Gastrocnemius medialis (tissue), 4 donors: ENCODE measurements at regions not wholly inside any gene's neighbourhood (a gene's known extent, or its start where the extent isn't known, plus 50 kb on each side); places are given as distances from the start of the nearest gene placed in this dataset.

Experiments
- ATAC-seq, 2 donors: fragments of 150-250 bp; one replicate each; pipeline ENCODE4 v1.9.1; 2016
- DNase-seq, 2 donors: peaks; one replicate each; pipeline ENCODE4 v3.0.0-alpha.2; 2019
- H3K27ac ChIP-seq, 4 donors: fragments of 200-600 bp; sonication (generic); 1 replicate in 1 of 4; 2 replicates in 3 of 4; pipeline ENCODE4 v1.5.1; 2016 to 2018; ENCODE audit warnings: mild to moderate bottlenecking in 2 of 4, moderate library complexity in 1 of 4
- H3K27me3 ChIP-seq, 3 donors: fragments of 200-600 bp; sonication (generic) in 2 of 3; 1 replicate in 1 of 3; 2 replicates in 2 of 3; pipeline versions ENCODE4 v1.5.1 to v1.6.0; 2016 to 2019; ENCODE audit warnings: mild to moderate bottlenecking in 1 of 3, moderate library complexity in 1 of 3
- H3K36me3 ChIP-seq, 2 donors: fragments of 200-600 bp; sonication (generic) in 1 of 2; one replicate each; pipeline ENCODE4 v1.5.1; 2017 to 2018
- H3K4me1 ChIP-seq, 2 donors: fragments of 200-600 bp; sonication (generic) in 1 of 2; one replicate each; pipeline ENCODE4 v1.5.1; 2016 to 2017; ENCODE audit warnings: mild to moderate bottlenecking in 2 of 2
- H3K4me3 ChIP-seq, 4 donors: fragments of 200-600 bp; sonication (generic) in 3 of 4; 1 replicate in 1 of 4; 2 replicates in 3 of 4; pipeline ENCODE4 v1.5.1; 2016 to 2019; ENCODE audit warnings: mild to moderate bottlenecking in 2 of 4
- H3K9me3 ChIP-seq, 3 donors: fragments of 200-600 bp; sonication (generic) in 2 of 3; 1 replicate in 1 of 3; 2 replicates in 2 of 3; pipeline ENCODE4 v1.5.1; 2016 to 2019
- CTCF ChIP-seq, 5 experiments: fragments of 450-650 bp in 3 of 5; fragments of 200-600 bp in 2 of 5; sonication (generic) in 2 of 5; IDR thresholded peaks in 4 of 5; conservative IDR thresholded peaks in 1 of 5; 1 replicate in 4 of 5; 2 replicates in 1 of 5; pipeline ENCODE4 v1.5.1; 2016 to 2019; ENCODE audit warnings: antibody characterized with exemption in 5 of 5, mild to moderate bottlenecking in 3 of 5, moderate library complexity in 3 of 5
- POLR2A ChIP-seq, 2 donors: fragments of 450-650 bp; IDR thresholded peaks; one replicate each; pipeline ENCODE4 v1.6.1; 2017; ENCODE audit warnings: antibody characterized with exemption in 2 of 2, mild to moderate bottlenecking in 2 of 2, moderate library complexity in 2 of 2
- in situ Hi-C, 4 donors: fragments of 200-750 bp; cut with MboI; loops; one replicate each; pipeline versions ENCODE4 v1.15.0 to v1.8.0; 2017; ENCODE audit warnings: low sequenced_read_pairs in 4 of 4
- intact Hi-C: fragments of 100-400 bp; cut with DNase I; formaldehyde crosslinking; loops from one replicate; pipeline ENCODE4 v1.15.1; 2023; ENCODE audit warnings: low total_unique reads

- Histone ChIP-seq H3K9me3 (no peaks in the 10 kb centered on the region), H3K27me3 (no peaks in the 10 kb centered on the region), H3K4me3 (no peak overlapping the region), H3K27ac (no peak overlapping the region), H3K4me1 (no peaks in the 10 kb centered on the region), H3K36me3 (no peaks in the 10 kb centered on the region)
- in situ Hi-C loops (no loop called here), intact Hi-C loops (no loop called here)
- no peak for DNase-seq
- TF ChIP-seq POLR2A (IDR thresholded peaks at IDR 0.05): no peak
- TF ChIP-seq CTCF (IDR thresholded peaks at IDR 0.05 in 4 of 5, conservative IDR thresholded peaks at IDR 0.05 in 1 of 5): no peak
- ATAC-seq: no peak
These were observed 53.8 kb upstream of the KCNA3 start for GRCh38 chr1:110728388-110729001.

GRCh38 chr1:110727246-110727645 is 52.5 kb upstream of the KCNA3 start:
- DNase-seq (no peak), ATAC-seq (no peak)
- in situ Hi-C loops (no loop called here), intact Hi-C loops (no loop called here)
- Histone ChIP-seq H3K36me3 (no peaks in the 10 kb centered on the region), H3K4me1 (no peaks in the 10 kb centered on the region), H3K4me3 (no peak overlapping the region), H3K27ac (no peak overlapping the region), H3K27me3 (no peaks in the 10 kb centered on the region), H3K9me3 (no peaks in the 10 kb centered on the region)
- TF ChIP-seq POLR2A (IDR thresholded peaks at IDR 0.05) (no peak), CTCF (IDR thresholded peaks at IDR 0.05 in 4 of 5, conservative IDR thresholded peaks at IDR 0.05 in 1 of 5) (no peak)

GRCh38 chr1:110726755-110727154 is 52.0 kb upstream of the KCNA3 start:
- no peaks in the 10 kb centered on the region for H3K36me3 ChIP-seq
- in situ Hi-C loops (no loop called here), intact Hi-C loops (no loop called here)
- DNase-seq (no peak), ATAC-seq (no peak)
- no peaks in the 10 kb centered on the region for H3K9me3 ChIP-seq
- no peaks in the 10 kb centered on the region for H3K4me1 ChIP-seq
- H3K27me3 ChIP-seq: no peaks in the 10 kb centered on the region
- TF ChIP-seq POLR2A (IDR thresholded peaks at IDR 0.05) (no peak), CTCF (IDR thresholded peaks at IDR 0.05 in 4 of 5, conservative IDR thresholded peaks at IDR 0.05 in 1 of 5) (no peak)
- H3K27ac ChIP-seq: no peak overlapping the region
- H3K4me3 ChIP-seq: no peak overlapping the region
